Fibroblast of the aortic adventitia (primary cell): ENCODE measurements at regions not wholly inside any gene's neighbourhood (a gene's known extent, or its start where the extent isn't known, plus 50 kb on each side); places are given as distances from the start of the nearest gene placed in this dataset.

ENCODE experiments used
- DNase-seq: peaks from one replicate; pipeline ENCODE4 v3.0.0-alpha.2; 2010; ENCODE audit warnings: low read depth
- H3K4me3 ChIP-seq: 2 replicates; pipeline ENCODE4 v1.5.1; 2011; ENCODE audit warnings: low read depth, mild to moderate bottlenecking, control low read depth, low read length, moderate library complexity
- CTCF ChIP-seq: IDR thresholded peaks from 2 replicates; pipeline ENCODE4 v1.5.1; 2011; ENCODE audit warnings: mild to moderate bottlenecking, low read length, control low read depth, inconsistent platforms; ENCODE audit not compliant: insufficient read depth

GRCh38 chr5:3858524-3858923, 262.9 kb downstream of the IRX1 start:
- no peak for DNase-seq
- no peak for TF ChIP-seq CTCF
- no peak overlapping the region for H3K4me3 ChIP-seq

DNA sequence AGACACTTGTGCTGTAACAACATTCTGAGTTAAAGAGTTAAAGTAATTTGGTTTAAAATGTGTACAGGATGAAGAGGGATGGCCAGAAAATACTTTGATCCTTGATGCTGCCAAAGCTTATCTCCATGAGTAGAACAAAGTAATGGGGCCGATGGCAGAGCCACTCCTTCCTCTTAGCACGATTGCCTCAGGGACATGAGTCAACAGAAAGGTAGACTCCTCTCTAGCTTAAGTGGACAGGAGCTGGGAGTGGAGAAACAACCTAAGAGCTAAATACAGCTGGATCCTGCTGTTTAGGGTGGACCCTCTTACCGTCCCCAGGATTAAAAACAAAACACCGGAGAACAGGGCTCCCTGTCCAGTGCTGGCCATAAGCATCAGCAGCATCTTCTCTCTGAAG, 267.3 kb downstream of the IRX1 start:
- H3K4me3 ChIP-seq, result no peak overlapping the region
- no peak for TF ChIP-seq CTCF
- DNase-seq, result no peak

GRCh38 chr5:3875144-3875543, 279.5 kb downstream of the IRX1 start:
- no peak for TF ChIP-seq CTCF

GRCh38 chr5:3878267-3878666, 282.6 kb downstream of the IRX1 start:
- TF ChIP-seq CTCF, result no peak
- H3K4me3 ChIP-seq, result no peak overlapping the region
- DNase-seq, result no peak

More at GRCh38 chr5:3875144-3875543, 279.5 kb downstream of the IRX1 start:
- no peak for DNase-seq
- H3K4me3 ChIP-seq, result no peak overlapping the region

- DNase-seq, result no peak
- no peak overlapping the region for H3K4me3 ChIP-seq
- no peak for TF ChIP-seq CTCF
These were observed 287.4 kb downstream of the IRX1 start for GRCh38 chr5:3883040-3883439.

- no peak for TF ChIP-seq CTCF
- no peak for DNase-seq
These were observed 291.2 kb downstream of the IRX1 start for GRCh38 chr5:3886524-3887451.

More at GRCh38 chr5:3886524-3887451, 291.2 kb downstream of the IRX1 start:
- H3K4me3 ChIP-seq, result no peak overlapping the region
